HG03354 (cell line): ENCODE measurements at regions not wholly inside any gene's neighbourhood (a gene's known extent, or its start where the extent isn't known, plus 50 kb on each side); places are given as distances from the start of the nearest gene placed in this dataset.

Experiments
- ATAC-seq: cut with Tn5 transposase; IDR thresholded peaks from one replicate; pipeline ENCODE4 v1.9.1; 2021; ENCODE audit warnings: mild to moderate bottlenecking; ENCODE audit not compliant: unreplicated experiment, poor library complexity, severe bottlenecking

DNA sequence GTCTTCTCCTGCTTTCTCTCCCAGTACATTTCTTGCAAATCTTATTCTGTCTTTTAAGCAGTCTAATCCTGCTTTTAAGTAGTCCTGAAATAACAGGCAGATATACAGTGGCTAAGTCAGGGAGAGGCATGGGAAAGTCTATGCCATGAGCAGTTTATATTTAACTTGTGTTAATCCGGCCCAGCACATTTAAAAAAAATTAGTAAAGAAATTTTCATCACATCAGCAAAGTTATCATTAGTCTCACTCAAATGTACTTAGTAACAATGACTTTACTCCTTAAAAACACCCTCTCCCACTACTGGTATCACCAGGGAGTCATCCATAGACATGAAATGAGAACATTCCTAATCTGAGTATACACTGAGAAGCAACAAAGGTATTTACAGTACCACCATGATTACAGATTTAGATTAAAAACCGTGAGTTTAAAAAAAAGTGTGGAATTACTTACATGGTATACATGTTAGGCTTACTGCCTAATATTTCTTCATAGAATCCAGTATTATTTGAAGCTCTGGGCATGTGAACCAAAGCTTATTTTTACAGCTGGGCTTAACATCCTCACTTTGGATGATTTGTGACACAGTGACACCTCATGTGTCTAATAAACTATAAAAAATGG is 75.9 kb upstream of the DAB2 start:
- no peak for ATAC-seq

GRCh38 chr5:39498278-39498952 is 73.6 kb upstream of the DAB2 start:
- no peak for ATAC-seq

- no peak for ATAC-seq
Observed at GRCh38 chr5:39497322-39497721, 72.5 kb upstream of the DAB2 start.

DNA sequence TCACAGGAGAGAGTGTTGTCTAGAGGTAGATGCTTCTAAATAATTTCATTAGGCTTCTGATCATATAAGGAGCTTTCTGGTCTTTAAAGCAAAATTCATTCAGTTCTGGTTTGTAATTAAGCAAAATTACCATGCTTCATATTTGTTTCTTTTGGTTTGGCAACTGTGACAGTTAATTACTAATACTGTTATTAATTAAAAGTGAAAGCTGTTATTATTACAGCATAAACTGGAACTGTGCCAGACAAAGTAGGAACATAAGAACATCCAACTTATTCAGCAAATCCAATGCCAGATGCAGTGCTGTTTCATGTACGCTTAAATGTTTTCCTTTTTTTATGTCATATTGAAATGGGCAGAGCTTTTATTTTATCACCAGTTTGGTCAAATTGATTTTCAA is 70.4 kb upstream of the DAB2 start:
- ATAC-seq = no peak

DNA sequence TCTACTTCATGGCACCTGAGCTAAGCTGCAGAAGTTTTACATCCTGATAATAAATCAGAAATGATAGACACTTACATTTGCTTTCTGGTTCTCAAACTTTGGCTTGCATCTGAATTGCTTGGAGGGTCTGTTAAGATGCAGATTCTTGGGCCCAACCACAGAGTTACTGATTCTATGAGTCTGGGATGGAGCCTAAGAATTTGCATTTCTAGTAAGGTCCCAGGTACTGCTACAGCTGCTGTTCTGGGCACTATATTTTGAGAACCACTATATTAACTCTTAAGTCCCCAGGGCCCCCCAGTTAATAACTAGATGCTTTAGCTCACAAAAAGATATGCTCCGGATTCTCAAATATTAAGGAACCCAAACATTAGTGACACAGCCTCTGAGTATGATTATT is 69.8 kb upstream of the DAB2 start:
- ATAC-seq = peak; percentile 68

- ATAC-seq = peak; percentile 38
Observed at GRCh38 chr5:39494107-39494510, 69.3 kb upstream of the DAB2 start.

DNA sequence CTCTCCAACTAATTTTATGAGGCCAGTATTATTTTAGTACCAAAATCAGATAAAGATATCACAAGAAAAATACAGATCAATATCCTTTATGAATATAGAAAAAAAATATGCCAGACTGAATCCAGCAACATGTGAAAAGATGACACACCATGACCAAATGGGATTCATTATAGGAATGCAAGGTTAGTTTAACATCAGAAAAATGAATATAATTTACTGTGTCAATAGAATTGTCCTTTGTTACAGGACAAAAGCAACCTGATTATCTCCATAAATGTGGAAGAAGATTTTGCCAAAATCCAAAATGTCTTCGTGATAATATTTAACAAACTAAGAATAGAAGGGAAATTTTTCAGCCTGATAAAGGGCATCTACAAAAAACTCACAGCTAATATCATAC is 66.4 kb upstream of the DAB2 start:
- no peak for ATAC-seq

- no peak for ATAC-seq
Observed at GRCh38 chr5:39489263-39489662, 64.5 kb upstream of the DAB2 start.

DNA sequence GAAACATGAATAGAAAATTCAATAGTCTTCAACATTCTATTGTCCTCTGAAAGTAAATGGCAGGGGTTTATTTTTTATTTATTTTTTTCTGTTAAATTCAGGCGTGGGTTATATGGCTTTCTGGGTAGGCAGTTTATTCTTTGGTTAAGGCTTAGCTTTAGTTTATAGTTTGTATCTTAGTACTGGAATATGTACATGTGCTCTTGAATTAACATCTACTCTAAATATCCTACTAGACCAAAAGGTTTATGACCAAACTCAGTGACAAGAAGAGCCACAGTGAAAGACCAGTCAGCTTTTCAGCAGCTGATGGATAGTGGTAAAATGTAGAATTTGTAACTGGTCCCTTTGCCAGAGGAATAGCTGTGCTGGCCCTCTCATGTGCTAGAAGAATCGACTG is 62.0 kb upstream of the DAB2 start:
- no peak for ATAC-seq

GRCh38 chr5:39486361-39486760 is 61.6 kb upstream of the DAB2 start:
- ATAC-seq = no peak

GRCh38 chr5:39485079-39485478 is 60.3 kb upstream of the DAB2 start:
- no peak for ATAC-seq

- ATAC-seq = no peak
Observed at GRCh38 chr5:39484673-39485072, 59.9 kb upstream of the DAB2 start.

DNA sequence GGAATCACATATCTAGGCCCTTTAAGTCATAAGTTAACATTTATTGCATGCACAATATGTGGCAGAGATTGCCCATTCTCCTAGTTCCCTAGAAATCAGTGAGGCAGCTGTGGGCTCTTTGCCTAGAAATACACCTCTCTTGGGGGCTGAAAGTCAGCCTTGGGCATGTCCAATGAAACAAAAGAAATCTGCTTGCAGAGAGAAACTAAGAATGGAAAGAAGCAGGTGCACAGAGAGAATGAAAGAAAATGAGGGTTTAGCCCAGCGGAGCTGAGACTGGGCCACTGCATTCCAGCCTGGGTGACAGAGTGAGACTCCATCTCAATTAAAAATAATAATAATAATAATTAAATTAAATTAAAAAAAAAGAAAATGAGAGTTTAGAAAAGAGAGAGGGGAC is 57.3 kb upstream of the DAB2 start:
- no peak for ATAC-seq

DNA sequence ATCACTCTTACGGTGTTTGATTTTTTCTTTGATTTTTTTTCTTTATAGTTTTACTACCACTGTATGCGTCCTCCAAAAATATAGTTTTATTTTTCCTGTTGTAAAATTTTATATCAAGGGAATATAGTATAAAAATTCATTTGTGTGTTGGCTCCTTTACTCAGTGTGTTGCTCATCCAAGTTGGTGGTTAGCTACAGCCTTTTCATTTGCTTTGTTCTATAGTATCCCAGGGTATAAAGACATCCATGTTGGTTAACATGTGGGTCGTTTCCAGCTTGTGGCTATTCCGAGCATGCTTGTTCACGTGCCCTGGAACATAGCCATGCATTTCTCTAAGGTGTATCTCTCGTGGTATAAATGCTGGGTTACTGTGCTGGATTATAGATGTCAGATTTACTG is 54.8 kb upstream of the DAB2 start:
- ATAC-seq = no peak

GRCh38 chr5:39478863-39479262 is 54.1 kb upstream of the DAB2 start:
- no peak for ATAC-seq

- no peak for ATAC-seq
Observed at GRCh38 chr5:39476843-39477220, 52.1 kb upstream of the DAB2 start.

DNA sequence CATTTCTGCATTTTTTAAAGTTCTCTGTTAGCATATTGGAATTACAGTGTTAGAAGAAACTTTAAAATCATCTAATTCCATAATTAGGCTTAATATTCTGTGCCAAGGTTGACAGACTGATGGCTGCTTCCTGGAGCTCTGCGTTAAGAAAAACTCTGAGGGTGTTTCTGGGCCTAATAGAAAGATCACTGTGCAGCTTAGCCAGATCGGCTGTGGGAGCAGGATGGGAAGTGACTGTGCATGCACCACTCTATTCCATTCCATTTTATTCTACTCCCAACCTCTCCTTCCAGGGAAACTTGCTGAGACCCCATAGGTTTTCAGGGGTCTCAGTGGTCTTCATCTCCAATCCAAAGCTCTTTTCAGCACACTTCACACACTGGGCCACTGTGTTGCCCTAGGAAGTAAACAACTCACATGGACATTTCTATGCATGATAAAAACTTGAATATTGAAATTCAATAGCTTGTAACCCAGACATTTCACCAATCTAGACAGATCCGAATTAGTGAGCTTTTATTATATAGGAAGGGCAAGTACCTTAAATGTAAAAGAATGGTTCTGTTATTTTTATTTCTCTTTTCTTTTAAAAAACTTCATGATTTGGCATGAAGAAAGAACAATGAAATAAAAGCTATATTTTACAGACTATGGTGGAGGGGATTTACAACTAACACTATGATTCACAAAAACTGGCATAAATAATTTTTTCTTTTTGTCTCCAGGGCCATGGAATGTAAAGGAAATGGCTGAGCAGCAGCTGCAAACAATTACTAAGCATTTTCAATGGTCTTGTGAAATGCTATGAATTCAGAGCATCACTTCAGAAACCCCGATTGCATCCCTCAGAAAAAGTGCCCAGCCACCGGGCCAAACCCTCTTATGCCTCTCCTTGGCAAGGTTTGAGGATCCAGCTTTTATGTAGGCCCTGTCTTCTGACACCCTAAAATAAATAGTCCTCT is 51.4 kb upstream of the DAB2 start:
- ATAC-seq = no peak

DNA sequence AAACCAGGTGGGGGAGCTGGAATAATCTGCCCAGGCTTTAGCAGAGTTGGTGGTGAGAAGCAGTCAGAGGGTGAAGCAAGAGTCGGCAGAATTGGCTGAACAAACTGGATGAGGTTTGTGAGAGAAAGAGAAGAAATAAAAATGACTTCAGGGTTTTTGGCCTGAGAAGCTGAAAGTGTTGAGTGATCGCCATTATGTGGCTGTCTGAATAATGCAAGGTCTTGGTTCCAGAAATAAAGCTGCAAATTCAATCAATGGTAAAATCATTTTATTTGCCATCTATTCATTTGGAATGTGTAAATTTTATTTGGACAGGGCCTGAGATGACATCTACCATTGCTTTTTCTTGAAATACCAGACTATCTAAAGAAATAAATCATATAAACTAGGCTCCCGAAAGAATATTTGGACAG is 50.4 kb upstream of the DAB2 start:
- no peak for ATAC-seq
